HEK293T (cell line): ENCODE measurements at regions not wholly inside any gene's neighbourhood (a gene's known extent, or its start where the extent isn't known, plus 50 kb on each side); places are given as distances from the start of the nearest gene placed in this dataset.

Experiments used
- ARNT ChIP-seq: fragments of 450-650 bp; IDR thresholded peaks from 2 replicates; pipeline ENCODE4 v1.6.1; 2017; ENCODE audit warnings: mild to moderate bottlenecking
- BHLHE40 ChIP-seq: fragments of 450-650 bp; IDR thresholded peaks from 2 replicates; pipeline ENCODE4 v1.6.1; 2016; ENCODE audit warnings: mild to moderate bottlenecking, moderate library complexity, borderline replicate concordance
- CTBP1 ChIP-seq: fragments of 450-650 bp; IDR thresholded peaks from 2 replicates; pipeline ENCODE4 v1.6.1; 2016; ENCODE audit warnings: borderline replicate concordance
- ELF4 ChIP-seq: fragments of 450-650 bp; IDR thresholded peaks from 2 replicates; pipeline ENCODE4 v1.6.1; 2017; ENCODE audit warnings: antibody characterized with exemption
- FOXK2 ChIP-seq: fragments of 450-650 bp; IDR thresholded peaks from 2 replicates; pipeline ENCODE4 v1.6.1; 2016; ENCODE audit warnings: mild to moderate bottlenecking
- FOXM1 ChIP-seq: fragments of 450-650 bp; IDR thresholded peaks from 2 replicates; pipeline ENCODE4 v1.6.1; 2017; ENCODE audit warnings: mild to moderate bottlenecking, borderline replicate concordance
- LEF1 ChIP-seq: fragments of 450-650 bp; IDR thresholded peaks from 2 replicates; pipeline ENCODE4 v1.6.1; 2017; ENCODE audit warnings: mild to moderate bottlenecking, borderline replicate concordance
- NFRKB ChIP-seq: fragments of 450-650 bp; IDR thresholded peaks from 2 replicates; pipeline ENCODE4 v1.6.1; 2016; ENCODE audit warnings: mild to moderate bottlenecking, moderate library complexity
- SP1 ChIP-seq: fragments of 450-650 bp; IDR thresholded peaks from 2 replicates; pipeline ENCODE4 v1.6.1; 2017
- SUZ12 ChIP-seq: fragments of 450-650 bp; IDR thresholded peaks from 2 replicates; pipeline ENCODE4 v1.6.1; 2016; ENCODE audit warnings: mild to moderate bottlenecking
- ZNF384 ChIP-seq: fragments of 450-650 bp; IDR thresholded peaks from 2 replicates; pipeline ENCODE4 v1.6.1; 2016
- TF ChIP-seq, protein P1 (sequence below): fragments of 450-650 bp; IDR thresholded peaks from 2 replicates; pipeline ENCODE4 v1.6.1; 2016

GRCh38 chr15:67902579-67903009 is 62.7 kb upstream of the RNU6-1 start:
- TF ChIP-seq SUZ12 (no peak), ELF4 (no peak), ARNT (no peak), NFRKB (no peak), CTBP1 (no peak), SP1 (no peak), LEF1 (no peak), ZNF384 (no peak), BHLHE40 (no peak), FOXM1 (no peak), FOXK2 (no peak)
- TF ChIP-seq, protein P1, sequence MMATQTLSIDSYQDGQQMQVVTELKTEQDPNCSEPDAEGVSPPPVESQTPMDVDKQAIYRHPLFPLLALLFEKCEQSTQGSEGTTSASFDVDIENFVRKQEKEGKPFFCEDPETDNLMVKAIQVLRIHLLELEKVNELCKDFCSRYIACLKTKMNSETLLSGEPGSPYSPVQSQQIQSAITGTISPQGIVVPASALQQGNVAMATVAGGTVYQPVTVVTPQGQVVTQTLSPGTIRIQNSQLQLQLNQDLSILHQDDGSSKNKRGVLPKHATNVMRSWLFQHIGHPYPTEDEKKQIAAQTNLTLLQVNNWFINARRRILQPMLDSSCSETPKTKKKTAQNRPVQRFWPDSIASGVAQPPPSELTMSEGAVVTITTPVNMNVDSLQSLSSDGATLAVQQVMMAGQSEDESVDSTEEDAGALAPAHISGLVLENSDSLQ = no peak
